Subcutaneous abdominal adipose tissue (tissue), 5 donors: ENCODE measurements at regions not wholly inside any gene's neighbourhood (a gene's known extent, or its start where the extent isn't known, plus 50 kb on each side); places are given as distances from the start of the nearest gene placed in this dataset.

ENCODE experiments used
- H3K27ac ChIP-seq: one replicate; pipeline ENCODE4 v1.7.0; 2013; ENCODE audit warnings: low read depth, mild to moderate bottlenecking, inconsistent platforms, low read length, moderate library complexity
- H3K27me3 ChIP-seq, 5 donors: one replicate each; pipeline ENCODE4 v1.7.0; 2013; ENCODE audit warnings: low read length in 5 of 5, inconsistent platforms in 1 of 5; ENCODE audit not compliant: control insufficient read depth in 5 of 5, insufficient read depth in 4 of 5
- H3K36me3 ChIP-seq, 5 donors: one replicate each; pipeline ENCODE4 v1.7.0; 2013; ENCODE audit warnings: low read length in 5 of 5; ENCODE audit not compliant: control insufficient read depth in 5 of 5, insufficient read depth in 5 of 5
- H3K4me1 ChIP-seq, 5 donors: one replicate each; pipeline ENCODE4 v1.7.0; 2013; ENCODE audit warnings: low read length in 5 of 5, mild to moderate bottlenecking in 3 of 5, moderate library complexity in 1 of 5; ENCODE audit not compliant: control insufficient read depth in 5 of 5, insufficient read depth in 5 of 5
- H3K4me3 ChIP-seq, 5 donors: one replicate each; pipeline ENCODE4 v1.7.0; 2013; ENCODE audit warnings: low read length in 5 of 5, low read depth in 1 of 5
- H3K9ac ChIP-seq, 5 donors: one replicate each; pipeline ENCODE4 v1.7.0; 2013; ENCODE audit warnings: low read length in 5 of 5, mild to moderate bottlenecking in 4 of 5, moderate library complexity in 3 of 5
- H3K9me3 ChIP-seq, 5 donors: one replicate each; pipeline ENCODE4 v1.7.0; 2013; ENCODE audit warnings: low read length in 5 of 5; ENCODE audit not compliant: control insufficient read depth in 5 of 5
- donor health status: healthy.
- donor health status: healthy.
- donor health status: healthy.
- donor health status: healthy.
- donor health status: healthy.

DNA sequence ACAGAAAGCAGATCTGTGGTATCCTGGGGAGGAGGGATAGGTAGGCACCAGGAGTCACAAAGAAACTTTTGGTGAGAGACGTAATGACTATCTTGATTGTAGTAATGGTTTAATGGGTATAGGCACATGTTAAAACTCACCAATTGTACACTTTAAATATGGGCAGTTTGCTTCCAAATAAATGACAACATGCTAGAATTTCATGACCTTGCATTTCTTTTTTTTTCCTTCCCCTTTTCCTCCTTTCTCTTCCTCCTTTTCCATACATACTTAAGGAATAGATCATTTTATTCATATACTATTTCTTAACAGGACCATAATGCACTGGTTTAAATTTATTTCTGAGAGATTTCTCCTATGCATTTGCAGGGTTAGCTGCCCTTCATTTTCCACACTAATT lies 341.8 kb downstream of the TMEM182 start:
- no peaks in the 10 kb centered on the region for H3K36me3 ChIP-seq
- H3K27me3 ChIP-seq, result no peaks in the 10 kb centered on the region
- no peaks in the 10 kb centered on the region for H3K4me1 ChIP-seq
- no peak overlapping the region for H3K4me3 ChIP-seq
- H3K9ac ChIP-seq, result no peak overlapping the region
- no peak overlapping the region for H3K27ac ChIP-seq
- H3K9me3 ChIP-seq, result no peaks in the 10 kb centered on the region

DNA sequence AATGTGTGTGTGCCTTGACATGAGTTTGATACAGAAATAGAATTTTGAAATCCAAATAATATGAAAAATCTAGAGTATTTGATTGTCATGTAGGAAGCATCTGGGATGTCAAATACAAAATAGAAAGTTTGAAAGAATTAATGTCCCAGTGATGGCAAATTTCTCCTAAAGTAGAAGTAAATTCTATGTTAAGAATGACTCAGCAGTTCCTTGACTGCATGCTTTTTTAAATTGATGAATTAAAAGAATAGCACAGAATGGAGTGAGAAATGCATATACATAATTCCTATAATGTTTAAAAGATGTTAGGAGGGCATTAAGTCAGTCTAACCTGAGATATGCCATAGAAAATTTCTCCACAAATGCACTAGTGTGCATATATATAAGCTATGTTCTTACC lies 357.5 kb downstream of the TMEM182 start:
- H3K27me3 ChIP-seq, result peaks cover 0 to 3% (median 0%) of the 10 kb centered on the region in 5 donors
- H3K4me3 ChIP-seq, result no peak overlapping the region
- H3K9ac ChIP-seq, result no peak overlapping the region
- no peaks in the 10 kb centered on the region for H3K36me3 ChIP-seq
- no peaks in the 10 kb centered on the region for H3K4me1 ChIP-seq
- no peaks in the 10 kb centered on the region for H3K9me3 ChIP-seq
- no peak overlapping the region for H3K27ac ChIP-seq

DNA sequence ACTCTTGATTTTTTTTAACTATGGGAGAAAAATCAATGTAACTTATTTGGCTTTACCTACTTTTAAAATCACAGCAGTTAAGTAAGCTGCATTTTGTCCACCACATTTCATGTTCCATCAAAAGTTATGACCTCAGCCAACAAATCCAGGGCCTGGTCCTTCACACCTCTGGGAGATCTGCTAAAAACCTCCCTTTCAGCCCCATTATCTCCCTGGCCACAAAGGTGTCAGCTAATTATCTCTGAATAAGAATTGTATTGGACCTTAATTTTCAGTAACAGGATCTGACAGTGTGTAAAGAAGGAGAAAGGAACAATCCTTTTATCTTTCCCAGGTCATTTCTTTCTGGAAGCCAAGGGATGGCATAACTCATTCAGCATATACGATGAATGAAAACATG lies 359.3 kb downstream of the TMEM182 start:
- Histone ChIP-seq H3K27ac (no peak overlapping the region), H3K4me3 (no peak overlapping the region)

DNA sequence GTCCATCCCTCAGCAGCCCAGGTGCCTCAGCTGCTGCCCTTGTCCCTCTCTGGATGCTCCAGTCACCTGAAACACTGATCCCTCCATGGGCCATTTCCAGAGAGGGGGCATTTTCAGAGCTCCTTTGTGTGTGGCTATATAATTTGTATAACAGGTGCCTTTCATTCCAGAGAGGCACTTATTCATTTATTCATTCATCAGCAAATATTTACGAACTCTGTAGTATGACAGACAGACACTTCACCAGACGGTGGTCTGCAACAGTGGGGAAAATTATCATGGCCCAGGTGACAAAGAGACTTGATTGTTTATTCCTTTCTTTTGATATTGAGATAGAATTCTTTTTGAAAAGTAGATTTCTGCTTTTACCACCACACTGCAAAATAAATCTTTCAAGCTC lies 361.7 kb downstream of the TMEM182 start:
- Histone ChIP-seq H3K27ac (no peak overlapping the region), H3K27me3 (peaks cover 0 to 3% (median 0%) of the 10 kb centered on the region in 5 donors), H3K4me1 (no peaks in the 10 kb centered on the region), H3K4me3 (no peak overlapping the region), H3K36me3 (no peaks in the 10 kb centered on the region), H3K9ac (no peak overlapping the region), H3K9me3 (no peaks in the 10 kb centered on the region)

More for the DNA sequence above, 359.3 kb downstream of the TMEM182 start:
- H3K9ac ChIP-seq, result no peak overlapping the region
- no peaks in the 10 kb centered on the region for H3K4me1 ChIP-seq
- H3K27me3 ChIP-seq, result peaks cover 0 to 3% (median 0%) of the 10 kb centered on the region in 5 donors
- no peaks in the 10 kb centered on the region for H3K36me3 ChIP-seq
- no peaks in the 10 kb centered on the region for H3K9me3 ChIP-seq

DNA sequence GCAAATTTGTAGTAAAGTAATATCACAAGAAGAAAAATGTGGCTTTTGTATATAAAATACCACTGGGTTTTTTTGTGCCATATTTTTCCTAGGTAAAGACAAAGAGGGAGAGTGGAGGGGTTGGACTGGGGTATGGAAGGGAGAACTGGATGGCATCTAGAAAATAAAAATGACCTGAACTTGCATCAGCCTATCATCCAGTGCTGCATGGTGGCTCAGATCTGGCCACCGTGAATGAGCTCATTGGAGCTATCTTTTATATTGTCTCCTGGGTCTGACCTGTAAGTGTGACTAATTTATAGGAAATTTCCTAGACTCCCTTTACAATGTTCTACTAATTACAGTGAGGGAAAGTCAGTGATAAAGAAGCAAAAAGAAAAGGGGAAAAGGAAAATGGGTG lies 369.0 kb downstream of the TMEM182 start:
- Histone ChIP-seq H3K9ac (no peak overlapping the region), H3K27me3 (no peaks in the 10 kb centered on the region)

DNA sequence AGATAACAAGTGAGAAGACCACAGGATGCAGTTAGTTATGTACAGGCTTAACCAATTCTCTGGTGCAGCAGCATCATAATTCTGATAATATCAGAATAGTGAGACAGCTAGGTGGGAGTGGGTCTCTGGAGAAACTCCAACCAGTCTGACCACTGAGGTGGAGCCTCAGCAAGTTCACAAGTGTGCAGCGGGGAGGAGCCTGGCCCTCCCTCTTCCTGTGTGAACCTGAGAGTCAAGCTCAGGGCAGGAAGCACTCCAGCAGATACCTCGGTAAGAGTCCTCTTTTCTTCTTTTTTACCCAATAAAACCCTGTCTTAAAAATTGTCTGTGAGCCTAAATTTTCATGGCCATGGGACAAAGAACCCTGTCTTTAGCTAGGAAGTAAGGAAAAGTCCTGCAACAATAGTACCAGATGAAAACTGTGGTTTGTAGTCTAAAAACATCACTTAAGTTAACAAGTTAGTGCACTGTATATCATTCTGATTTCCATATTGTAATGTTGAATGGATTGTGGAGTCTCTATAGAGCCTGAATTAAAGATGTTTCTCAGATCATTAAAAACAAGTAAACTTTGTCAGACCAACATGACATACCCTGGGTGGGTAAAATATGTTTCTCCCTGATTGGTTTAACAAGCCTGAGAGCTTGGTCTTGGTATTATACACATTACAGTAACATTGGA lies 370.8 kb downstream of the TMEM182 start:
- Histone ChIP-seq H3K27ac (no peak overlapping the region), H3K36me3 (no peaks in the 10 kb centered on the region), H3K27me3 (no peaks in the 10 kb centered on the region), H3K9ac (no peak overlapping the region), H3K9me3 (peaks cover 0 to 4% (median 0%) of the 10 kb centered on the region in 5 donors), H3K4me3 (no peak overlapping the region), H3K4me1 (no peaks in the 10 kb centered on the region)

More for the DNA sequence above, 369.0 kb downstream of the TMEM182 start:
- Histone ChIP-seq H3K4me1 (no peaks in the 10 kb centered on the region), H3K4me3 (no peak overlapping the region), H3K9me3 (peaks cover 0 to 4% (median 0%) of the 10 kb centered on the region in 5 donors), H3K27ac (no peak overlapping the region), H3K36me3 (no peaks in the 10 kb centered on the region)

DNA sequence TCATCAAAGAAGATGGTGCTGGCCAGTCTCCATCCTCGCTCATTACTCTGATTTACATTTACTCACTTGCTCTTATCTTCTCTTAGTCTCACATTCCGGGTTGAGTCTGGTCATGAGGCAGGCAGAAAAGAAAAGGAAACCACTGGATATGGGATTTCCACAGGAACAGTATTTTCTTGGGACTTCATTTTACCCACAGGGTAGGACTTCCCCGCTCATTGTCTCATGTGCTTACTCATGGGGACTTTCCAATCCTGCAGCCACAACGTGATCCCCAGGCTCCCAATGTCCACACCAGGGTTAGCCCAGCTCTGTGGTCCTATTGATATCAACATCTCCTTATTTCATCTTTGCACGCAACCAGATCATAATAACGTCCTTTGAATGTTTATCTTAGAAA lies 373.8 kb downstream of the TMEM182 start:
- Histone ChIP-seq H3K9ac (no peak overlapping the region), H3K27ac (no peak overlapping the region), H3K27me3 (no peaks in the 10 kb centered on the region), H3K4me3 (no peak overlapping the region), H3K36me3 (no peaks in the 10 kb centered on the region), H3K4me1 (no peaks in the 10 kb centered on the region), H3K9me3 (peaks cover 0 to 4% (median 0%) of the 10 kb centered on the region in 5 donors)

DNA sequence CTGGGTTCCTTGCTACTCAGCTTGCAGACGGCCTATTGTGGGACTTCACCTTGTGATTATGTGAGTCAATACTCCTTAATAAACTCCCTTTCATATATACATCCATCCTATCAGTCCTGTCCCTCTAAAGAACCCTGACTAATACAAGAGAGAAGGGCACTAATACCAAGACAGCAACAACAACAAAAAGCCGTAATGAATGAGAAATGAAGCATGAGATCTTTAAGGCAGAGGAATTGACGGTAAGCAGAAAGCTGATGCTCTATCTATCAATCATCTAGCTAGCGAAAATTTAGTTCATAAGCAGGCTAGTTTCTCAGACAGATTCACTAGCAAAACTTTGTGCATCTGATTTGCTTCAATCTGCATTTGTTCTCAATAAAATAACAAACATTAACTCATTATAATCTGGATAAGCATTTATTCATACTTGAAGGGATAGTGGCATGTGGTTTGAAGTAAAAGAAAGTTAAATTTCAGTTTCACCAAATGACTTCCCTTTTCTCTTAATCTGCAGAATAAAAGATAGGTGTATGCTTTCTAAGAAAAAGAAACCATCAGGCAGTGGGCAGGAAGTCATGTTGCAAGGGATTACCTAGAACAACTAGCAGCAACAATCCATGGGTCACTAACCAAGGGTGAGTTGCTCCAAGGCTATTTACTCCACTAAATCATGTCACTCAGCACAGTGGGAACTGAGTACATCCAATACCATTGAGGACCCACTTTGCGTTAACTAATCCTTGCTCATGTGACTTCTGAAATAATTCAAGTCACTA lies 376.5 kb downstream of the TMEM182 start:
- Histone ChIP-seq H3K9me3 (no peaks in the 10 kb centered on the region), H3K4me3 (no peak overlapping the region), H3K36me3 (no peaks in the 10 kb centered on the region), H3K27me3 (no peaks in the 10 kb centered on the region), H3K9ac (no peak overlapping the region), H3K27ac (no peak overlapping the region), H3K4me1 (no peaks in the 10 kb centered on the region)

DNA sequence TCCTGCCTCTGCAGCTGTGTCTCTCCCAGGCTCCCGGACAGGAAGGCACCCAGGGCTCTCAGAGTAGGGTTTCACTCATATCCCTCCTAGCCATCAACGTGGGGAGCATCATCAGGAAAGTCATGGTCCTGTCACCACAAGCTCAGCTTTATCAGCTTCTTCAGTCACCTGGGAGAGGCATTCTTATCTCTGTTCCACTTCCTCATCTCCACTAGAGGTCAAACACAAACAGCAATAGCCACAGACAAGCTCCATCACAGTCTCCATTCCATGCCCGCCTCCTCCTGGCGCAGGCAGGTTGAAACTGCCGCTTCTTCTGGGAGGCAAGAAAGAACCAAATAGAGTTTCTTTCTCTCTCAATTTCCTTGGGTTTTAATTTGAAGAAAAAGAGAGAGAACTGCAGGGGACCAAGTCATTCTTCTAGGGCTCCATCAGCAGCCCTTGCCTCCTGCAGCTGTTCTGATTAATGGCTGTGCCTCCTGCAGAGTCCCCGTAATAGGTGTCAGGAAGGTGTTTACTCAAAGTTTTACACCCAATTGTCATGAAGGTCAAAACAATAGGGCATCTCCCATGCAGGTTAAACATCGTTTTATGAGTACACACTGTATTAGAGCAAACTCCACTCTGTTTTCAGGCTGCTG lies 377.9 kb downstream of the TMEM182 start:
- no peak overlapping the region for H3K27ac ChIP-seq
- peaks cover 0 to 3% (median 0%) of the 10 kb centered on the region in 5 donors for H3K27me3 ChIP-seq
- H3K9me3 ChIP-seq, result no peaks in the 10 kb centered on the region
- H3K4me3 ChIP-seq, result no peak overlapping the region
- no peaks in the 10 kb centered on the region for H3K4me1 ChIP-seq
- H3K9ac ChIP-seq, result no peak overlapping the region
- no peaks in the 10 kb centered on the region for H3K36me3 ChIP-seq

DNA sequence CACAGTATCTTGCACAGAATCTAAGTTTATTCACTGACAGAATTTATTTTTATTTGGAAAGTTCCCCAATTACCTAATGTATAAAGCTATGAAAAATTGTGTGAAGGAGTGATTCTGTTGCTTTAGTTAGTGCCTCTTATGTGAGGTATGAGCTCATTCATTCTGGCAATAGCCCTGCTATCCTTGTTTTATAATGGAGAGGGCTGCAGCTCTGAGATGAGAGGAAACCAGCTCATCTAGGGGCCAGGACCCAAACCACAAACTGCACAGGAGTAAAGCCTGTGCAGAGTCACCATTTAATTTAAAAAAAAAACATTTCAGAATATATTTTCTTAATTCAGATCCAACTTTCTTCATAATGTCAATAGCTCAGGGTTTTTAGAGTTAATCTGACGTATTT lies 383.0 kb downstream of the TMEM182 start:
- Histone ChIP-seq H3K9ac (no peak overlapping the region), H3K4me3 (no peak overlapping the region), H3K9me3 (no peaks in the 10 kb centered on the region), H3K4me1 (no peaks in the 10 kb centered on the region), H3K27me3 (peaks cover 0 to 3% (median 0%) of the 10 kb centered on the region in 5 donors), H3K27ac (no peak overlapping the region), H3K36me3 (no peaks in the 10 kb centered on the region)
